Left lung (tissue), 4 donors: ENCODE measurements at regions not wholly inside any gene's neighbourhood (a gene's known extent, or its start where the extent isn't known, plus 50 kb on each side); places are given as distances from the start of the nearest gene placed in this dataset.
"Not testable (repeated sequence)": the region's sequence is repeated elsewhere in the genome, so short reads cannot be mapped to it uniquely, and the experiment has no call there.

ENCODE experiments used
- ATAC-seq: fragments of 200-7000 bp; cut with Tn5 transposase; one replicate; pipeline ENCODE4 v1.9.1; 2020; ENCODE audit warnings: moderate library complexity
- DNase-seq, 4 donors: peaks; one replicate each; pipeline ENCODE4 v3.0.0-alpha.2; 2013 to 2020
- H3K27ac ChIP-seq, 2 donors: fragments of 200-600 bp; sonication (generic) in 1 of 2; one replicate each; pipeline versions ENCODE4 v1.5.0 to v1.8.0; 2020 to 2021
- H3K27me3 ChIP-seq, 2 donors: fragments of 200-600 bp; sonication (generic) in 1 of 2; one replicate each; pipeline versions ENCODE4 v1.5.0 to v1.8.0; 2020 to 2021
- H3K36me3 ChIP-seq, 2 donors: fragments of 200-600 bp; sonication (generic) in 1 of 2; one replicate each; pipeline versions ENCODE4 v1.5.0 to v1.8.0; 2020 to 2021
- H3K4me1 ChIP-seq, 2 donors: fragments of 200-600 bp; one replicate each; pipeline ENCODE4 v1.8.0; 2021
- H3K4me3 ChIP-seq, 2 donors: fragments of 200-600 bp; sonication (generic) in 1 of 2; one replicate each; pipeline versions ENCODE4 v1.5.0 to v1.8.0; 2020 to 2021; ENCODE audit warnings: mild to moderate bottlenecking in 1 of 2
- H3K9me3 ChIP-seq, 2 donors: fragments of 200-600 bp; sonication (generic) in 1 of 2; one replicate each; pipeline versions ENCODE4 v1.5.0 to v1.8.0; 2020 to 2021
- intact Hi-C, 2 donors: fragments of 100-400 bp; cut with DNase I; formaldehyde crosslinking; loops; one replicate each; pipeline versions ENCODE4 v1.11.2 to v1.14.2; 2022
- TF ChIP-seq, protein P1 (sequence below), 2 donors: fragments of 200-600 bp; sonication (generic) in 1 of 2; IDR thresholded peaks; one replicate each; pipeline versions ENCODE4 v1.5.0 to v1.8.0; 2021; ENCODE audit warnings: antibody characterized with exemption in 2 of 2
- donor health status: DM: no; HTN: yes; CAD: no.
- donor health status: DM: no; HTN: no; CAD: no.

DNA sequence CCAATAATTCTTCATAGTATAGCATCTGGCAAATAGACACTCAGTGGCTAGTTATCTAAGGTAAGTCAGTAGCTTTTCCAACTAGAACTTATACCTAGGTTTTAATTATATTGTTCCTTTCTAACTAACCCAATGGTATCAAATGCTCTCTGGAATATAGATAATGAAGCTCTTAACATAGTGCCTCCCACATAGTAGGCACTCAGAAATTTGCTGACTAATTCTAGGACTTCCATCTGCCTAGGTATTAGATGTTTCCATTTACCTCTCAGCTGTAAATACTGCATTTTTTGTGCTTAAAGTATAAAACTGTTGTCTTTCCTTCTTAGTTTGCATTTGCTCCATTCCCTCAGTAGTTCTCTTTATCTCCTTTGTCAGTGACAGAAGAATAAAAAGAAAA is 214.3 kb upstream of the SPRY1 start:
- no peaks in the 10 kb centered on the region for H3K36me3 ChIP-seq
- no peaks in the 10 kb centered on the region for H3K4me1 ChIP-seq

DNA sequence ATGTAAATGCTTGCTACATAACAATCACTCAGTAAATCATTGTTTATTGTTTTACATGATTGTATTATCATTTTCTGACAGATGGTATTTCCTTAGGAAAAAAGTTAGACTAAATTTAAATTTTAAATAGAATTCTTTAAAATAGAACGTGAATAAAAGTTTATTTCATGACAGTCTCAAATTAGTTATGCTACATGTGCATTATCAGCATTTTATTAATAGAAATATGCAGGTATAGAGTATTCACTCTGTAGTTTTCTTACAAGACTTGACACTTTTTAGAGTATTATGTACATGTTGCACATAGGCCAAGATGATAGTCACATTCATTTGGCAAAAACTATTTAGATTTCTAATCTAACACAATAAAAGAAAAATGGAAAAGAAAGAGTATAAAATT is 213.3 kb upstream of the SPRY1 start:
- Histone ChIP-seq H3K9me3 (no peaks in the 10 kb centered on the region), H3K36me3 (no peaks in the 10 kb centered on the region), H3K4me1 (no peaks in the 10 kb centered on the region), H3K27ac (no peak overlapping the region), H3K4me3 (no peak overlapping the region), H3K27me3 (no peaks in the 10 kb centered on the region)
- intact Hi-C loops, result no loop called here
- no peak for ATAC-seq
- no peak for DNase-seq
- TF ChIP-seq, protein P1, sequence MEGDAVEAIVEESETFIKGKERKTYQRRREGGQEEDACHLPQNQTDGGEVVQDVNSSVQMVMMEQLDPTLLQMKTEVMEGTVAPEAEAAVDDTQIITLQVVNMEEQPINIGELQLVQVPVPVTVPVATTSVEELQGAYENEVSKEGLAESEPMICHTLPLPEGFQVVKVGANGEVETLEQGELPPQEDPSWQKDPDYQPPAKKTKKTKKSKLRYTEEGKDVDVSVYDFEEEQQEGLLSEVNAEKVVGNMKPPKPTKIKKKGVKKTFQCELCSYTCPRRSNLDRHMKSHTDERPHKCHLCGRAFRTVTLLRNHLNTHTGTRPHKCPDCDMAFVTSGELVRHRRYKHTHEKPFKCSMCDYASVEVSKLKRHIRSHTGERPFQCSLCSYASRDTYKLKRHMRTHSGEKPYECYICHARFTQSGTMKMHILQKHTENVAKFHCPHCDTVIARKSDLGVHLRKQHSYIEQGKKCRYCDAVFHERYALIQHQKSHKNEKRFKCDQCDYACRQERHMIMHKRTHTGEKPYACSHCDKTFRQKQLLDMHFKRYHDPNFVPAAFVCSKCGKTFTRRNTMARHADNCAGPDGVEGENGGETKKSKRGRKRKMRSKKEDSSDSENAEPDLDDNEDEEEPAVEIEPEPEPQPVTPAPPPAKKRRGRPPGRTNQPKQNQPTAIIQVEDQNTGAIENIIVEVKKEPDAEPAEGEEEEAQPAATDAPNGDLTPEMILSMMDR (IDR thresholded peaks at IDR 0.05), result no peak

More for the DNA sequence above, 214.3 kb upstream of the SPRY1 start:
- Histone ChIP-seq H3K27ac (no peak overlapping the region), H3K27me3 (no peaks in the 10 kb centered on the region), H3K4me3 (no peak overlapping the region), H3K9me3 (no peaks in the 10 kb centered on the region)
- TF ChIP-seq, protein P1 (IDR thresholded peaks at IDR 0.05), result no peak
- no peak for DNase-seq
- intact Hi-C loops, result no loop called here
- ATAC-seq, result no peak

DNA sequence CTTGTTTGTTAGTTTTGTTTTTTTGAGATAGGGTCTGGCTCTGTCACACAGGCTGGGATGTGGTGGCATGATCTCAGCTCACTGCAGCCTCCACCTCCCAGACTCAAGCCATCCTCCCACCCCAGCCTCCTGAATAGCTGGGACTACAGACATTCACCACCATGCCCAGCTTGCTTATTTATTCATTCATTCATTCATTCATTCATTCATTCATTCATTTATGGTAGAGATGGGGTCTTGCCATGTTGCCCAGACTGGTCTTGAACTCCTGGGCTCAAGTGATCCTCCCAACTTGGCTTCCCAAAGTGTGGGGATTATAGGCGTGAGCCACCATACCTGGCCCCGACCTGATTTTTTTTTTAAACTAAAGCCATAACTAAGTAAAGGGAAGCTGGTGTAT is 212.8 kb upstream of the SPRY1 start:
- H3K4me3 ChIP-seq, H3K27ac ChIP-seq, H3K27me3 ChIP-seq, DNase-seq, H3K36me3 ChIP-seq, H3K4me1 ChIP-seq, ATAC-seq, H3K9me3 ChIP-seq, intact Hi-C loops: not testable (repeated sequence)

DNA sequence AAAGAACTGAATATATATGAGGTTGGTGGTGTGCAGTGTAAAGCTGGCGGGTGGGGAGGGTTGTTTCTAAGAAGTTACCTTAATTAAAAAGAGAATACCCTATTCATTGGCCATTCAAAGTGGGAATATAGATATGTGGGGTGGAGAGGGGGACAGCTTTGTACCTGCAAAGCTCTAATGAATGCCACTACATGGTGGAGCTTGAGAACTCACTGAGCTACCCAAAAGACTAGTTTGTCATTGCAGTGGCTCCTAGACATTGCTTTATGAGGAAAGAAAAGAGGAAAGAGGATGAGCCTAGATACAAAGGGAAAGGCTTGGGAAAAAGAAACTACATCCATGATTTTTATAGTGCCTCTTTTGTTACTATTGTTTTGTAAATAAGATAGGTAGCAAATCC is 209.9 kb upstream of the SPRY1 start:
- Histone ChIP-seq H3K9me3 (no peaks in the 10 kb centered on the region), H3K27me3 (no peaks in the 10 kb centered on the region), H3K36me3 (no peaks in the 10 kb centered on the region), H3K27ac (no peak overlapping the region), H3K4me1 (no peaks in the 10 kb centered on the region), H3K4me3 (no peak overlapping the region)
- intact Hi-C loops, result no loop called here
- no peak for DNase-seq
- no peak for ATAC-seq
- TF ChIP-seq, protein P1 (IDR thresholded peaks at IDR 0.05), result no peak

DNA sequence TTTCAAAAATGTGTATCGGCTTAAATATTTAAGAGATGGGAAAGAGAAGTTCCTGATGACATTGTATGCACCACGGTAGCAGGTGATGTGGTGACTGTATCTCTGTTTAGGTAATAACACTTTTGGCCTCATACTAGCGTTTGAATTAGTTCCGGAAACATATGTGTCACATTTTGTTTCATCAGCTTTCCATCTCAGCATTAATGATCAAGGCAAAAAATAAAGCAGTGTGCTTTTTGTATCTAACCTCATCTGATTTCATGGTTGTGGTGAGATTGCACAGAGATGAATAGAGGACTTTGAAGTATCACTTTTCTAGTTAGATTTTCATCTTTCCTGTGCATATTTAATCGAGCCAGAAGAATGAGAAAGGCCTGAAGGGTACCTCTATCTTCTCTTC is 206.4 kb upstream of the SPRY1 start:
- intact Hi-C loops, result no loop called here
- ATAC-seq, result no peak

DNA sequence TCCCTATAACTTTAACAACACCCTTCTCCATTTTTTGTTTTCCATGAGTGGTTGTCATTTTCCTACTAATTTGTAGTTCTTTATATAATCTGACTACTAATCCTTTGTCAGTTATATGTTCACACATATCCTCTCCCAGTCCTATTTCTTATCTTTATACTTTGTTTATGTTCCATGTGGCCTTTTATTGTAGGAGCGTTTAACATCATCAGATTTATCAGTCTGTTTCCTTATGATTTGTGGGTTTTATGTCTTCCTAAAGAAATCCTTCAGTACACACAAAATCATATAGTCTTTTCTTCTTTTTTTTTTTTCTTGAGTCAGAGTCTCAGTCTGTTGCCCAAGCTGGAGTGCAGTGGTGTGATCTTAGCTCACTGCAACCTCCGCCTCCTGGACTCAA is 204.9 kb upstream of the SPRY1 start:
- DNase-seq, result no peak
- H3K4me3 ChIP-seq, result no peak overlapping the region
- H3K9me3 ChIP-seq, result no peaks in the 10 kb centered on the region
- no peaks in the 10 kb centered on the region for H3K27me3 ChIP-seq
- ATAC-seq, result no peak
- H3K27ac ChIP-seq, result no peak overlapping the region
- intact Hi-C loops, result no loop called here
- no peaks in the 10 kb centered on the region for H3K36me3 ChIP-seq
- TF ChIP-seq, protein P1 (IDR thresholded peaks at IDR 0.05), result no peak
- H3K4me1 ChIP-seq, result no peaks in the 10 kb centered on the region

More for the DNA sequence above, 206.4 kb upstream of the SPRY1 start:
- no peak for DNase-seq
- Histone ChIP-seq H3K27me3 (no peaks in the 10 kb centered on the region), H3K36me3 (no peaks in the 10 kb centered on the region), H3K4me3 (no peak overlapping the region), H3K27ac (no peak overlapping the region), H3K9me3 (no peaks in the 10 kb centered on the region), H3K4me1 (no peaks in the 10 kb centered on the region)
- TF ChIP-seq, protein P1 (IDR thresholded peaks at IDR 0.05), result no peak
